ENCODE measurements at regions not wholly inside any gene's neighbourhood (a gene's known extent, or its start where the extent isn't known, plus 50 kb on each side); places are given as distances from the start of the nearest gene placed in this dataset.

DNA sequence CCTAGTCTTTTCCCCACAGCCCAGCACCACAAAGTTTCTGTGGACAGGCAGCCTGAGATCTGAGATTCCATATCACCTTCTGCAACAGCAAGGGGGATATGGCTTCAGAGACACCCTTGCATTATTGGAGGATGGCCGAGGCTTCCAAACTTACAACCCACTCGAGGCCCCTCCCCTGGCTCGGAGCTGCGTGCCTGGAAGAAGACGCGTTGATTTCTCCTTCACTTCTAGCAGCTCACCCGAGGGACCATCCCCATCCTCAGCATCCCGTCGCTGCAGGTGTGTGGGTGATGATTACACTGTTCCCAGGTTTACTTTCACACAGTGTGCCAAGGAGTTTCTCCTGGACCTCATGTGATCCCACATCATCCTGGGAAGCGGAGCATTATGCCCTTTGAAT is 277.9 kb downstream of the MATN1 start:
- TF ChIP-seq, protein P1, sequence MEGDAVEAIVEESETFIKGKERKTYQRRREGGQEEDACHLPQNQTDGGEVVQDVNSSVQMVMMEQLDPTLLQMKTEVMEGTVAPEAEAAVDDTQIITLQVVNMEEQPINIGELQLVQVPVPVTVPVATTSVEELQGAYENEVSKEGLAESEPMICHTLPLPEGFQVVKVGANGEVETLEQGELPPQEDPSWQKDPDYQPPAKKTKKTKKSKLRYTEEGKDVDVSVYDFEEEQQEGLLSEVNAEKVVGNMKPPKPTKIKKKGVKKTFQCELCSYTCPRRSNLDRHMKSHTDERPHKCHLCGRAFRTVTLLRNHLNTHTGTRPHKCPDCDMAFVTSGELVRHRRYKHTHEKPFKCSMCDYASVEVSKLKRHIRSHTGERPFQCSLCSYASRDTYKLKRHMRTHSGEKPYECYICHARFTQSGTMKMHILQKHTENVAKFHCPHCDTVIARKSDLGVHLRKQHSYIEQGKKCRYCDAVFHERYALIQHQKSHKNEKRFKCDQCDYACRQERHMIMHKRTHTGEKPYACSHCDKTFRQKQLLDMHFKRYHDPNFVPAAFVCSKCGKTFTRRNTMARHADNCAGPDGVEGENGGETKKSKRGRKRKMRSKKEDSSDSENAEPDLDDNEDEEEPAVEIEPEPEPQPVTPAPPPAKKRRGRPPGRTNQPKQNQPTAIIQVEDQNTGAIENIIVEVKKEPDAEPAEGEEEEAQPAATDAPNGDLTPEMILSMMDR (IDR thresholded peaks at IDR 0.05; ENCODE audit: low read depth, low read length, poor library complexity, severe bottlenecking), result no peak
- TF ChIP-seq EZH2phosphoT487 (IDR thresholded peaks at IDR 0.05; ENCODE audit: borderline replicate concordance, low read length), result no peak
